GM18873 (cell line): ENCODE measurements at regions not wholly inside any gene's neighbourhood (a gene's known extent, or its start where the extent isn't known, plus 50 kb on each side); places are given as distances from the start of the nearest gene placed in this dataset.
"Not testable (repeated sequence)": the region's sequence is repeated elsewhere in the genome, so short reads cannot be mapped to it uniquely, and the experiment has no call there.

Experiments used
- ATAC-seq: cut with Tn5 transposase; IDR thresholded peaks from one replicate; pipeline ENCODE4 v1.9.1; 2021; ENCODE audit warnings: mild to moderate bottlenecking, moderate library complexity, moderate number of reproducible peaks; ENCODE audit not compliant: unreplicated experiment, low FRiP score

- no peak for ATAC-seq
Measured at GRCh38 chr6:141464896-141465295, 667.8 kb upstream of the GJE1 start.

GRCh38 chr6:141464490-141464889 is 668.2 kb upstream of the GJE1 start:
- peak; percentile 61 for ATAC-seq

GRCh38 chr6:141463237-141463977 is 669.3 kb upstream of the GJE1 start:
- ATAC-seq: peak; percentile 95

- ATAC-seq: no peak
Measured at GRCh38 chr6:141460743-141461484, 671.8 kb upstream of the GJE1 start.

- not testable (repeated sequence) for ATAC-seq
Measured at GRCh38 chr6:141460245-141460644, 672.5 kb upstream of the GJE1 start.

- not testable (repeated sequence) for ATAC-seq
Measured at GRCh38 chr6:141457984-141458383, 674.7 kb upstream of the GJE1 start.

GRCh38 chr6:141452354-141452686 is 680.4 kb upstream of the GJE1 start:
- no peak for ATAC-seq

- no peak for ATAC-seq
Measured at GRCh38 chr6:141451511-141452353, 681.0 kb upstream of the GJE1 start.

GRCh38 chr6:141451181-141451510 is 681.6 kb upstream of the GJE1 start:
- no peak for ATAC-seq

- ATAC-seq: no peak
Measured at GRCh38 chr6:141445928-141446628, 686.6 kb upstream of the GJE1 start.

GRCh38 chr6:141443668-141444289 is 688.9 kb upstream of the GJE1 start:
- ATAC-seq: no peak

- no peak for ATAC-seq
Measured at GRCh38 chr6:141443032-141443431, 689.7 kb upstream of the GJE1 start.

- ATAC-seq: no peak
Measured at GRCh38 chr6:141439513-141439912, 693.2 kb upstream of the GJE1 start.

- no peak for ATAC-seq
Measured at GRCh38 chr6:141437685-141438084, 695.0 kb upstream of the GJE1 start.

GRCh38 chr6:141437011-141437410 is 695.7 kb upstream of the GJE1 start:
- no peak for ATAC-seq

GRCh38 chr6:141426400-141426980 is 706.2 kb upstream of the GJE1 start:
- no peak for ATAC-seq

GRCh38 chr6:141421378-141421777 is 711.3 kb upstream of the GJE1 start:
- no peak for ATAC-seq

- no peak for ATAC-seq
Measured at GRCh38 chr6:141418076-141418475, 714.6 kb upstream of the GJE1 start.

GRCh38 chr6:141415896-141416295 is 716.8 kb upstream of the GJE1 start:
- ATAC-seq: no peak

GRCh38 chr6:141413196-141413595 is 719.5 kb upstream of the GJE1 start:
- ATAC-seq: no peak
